IPS-NIHi7 (cell line): ENCODE measurements at regions not wholly inside any gene's neighbourhood (a gene's known extent, or its start where the extent isn't known, plus 50 kb on each side); places are given as distances from the start of the nearest gene placed in this dataset.
A peak's percentile ranks its signal among the peaks of the same experiment; 100 is the strongest.

Experiments
- DNase-seq: peaks from one replicate; pipeline ENCODE4 v3.0.0; 2012; ENCODE audit warnings: mixed read lengths; ENCODE audit errors: extremely low spot score

DNA sequence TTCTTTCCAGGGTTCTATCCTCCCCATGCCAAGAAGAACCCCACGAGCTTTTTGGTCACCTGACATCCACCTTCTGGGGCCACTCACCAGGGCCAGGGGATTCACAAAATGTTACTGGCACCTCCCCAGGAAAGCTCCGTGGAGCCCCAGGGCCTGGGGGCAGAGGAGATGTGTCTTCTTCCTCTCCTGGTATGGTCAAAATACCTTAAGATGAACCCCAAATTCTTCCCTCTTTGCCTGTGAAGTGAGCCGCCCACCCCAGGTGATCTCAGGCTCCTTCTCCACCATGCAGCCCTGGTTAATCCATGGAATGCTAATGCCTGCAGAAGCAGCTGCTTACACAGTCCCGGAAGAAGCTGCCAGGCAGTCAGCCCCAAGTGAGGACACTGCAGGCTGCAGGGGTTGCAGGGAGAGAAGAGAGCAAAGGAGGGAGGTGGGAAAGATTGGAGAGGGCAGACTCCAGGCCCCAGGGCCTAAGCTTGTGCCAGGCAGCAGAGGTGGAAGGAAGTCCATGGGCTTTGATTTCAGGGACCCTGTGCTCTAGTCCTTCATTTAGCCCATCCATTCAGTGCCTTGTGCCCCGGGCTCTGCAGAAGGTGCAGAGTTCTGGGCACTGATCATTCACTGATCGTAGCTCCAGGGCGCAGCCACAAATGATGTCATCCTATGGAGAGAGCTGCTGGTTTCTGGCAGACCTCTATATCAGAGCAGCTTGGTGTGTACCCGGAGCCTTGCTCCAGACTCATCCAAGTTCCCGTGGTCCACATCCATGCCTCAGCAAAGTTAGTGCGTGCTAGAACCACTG lies 127.9 kb upstream of the NECTIN1 start:
- DNase-seq: no peak

DNA sequence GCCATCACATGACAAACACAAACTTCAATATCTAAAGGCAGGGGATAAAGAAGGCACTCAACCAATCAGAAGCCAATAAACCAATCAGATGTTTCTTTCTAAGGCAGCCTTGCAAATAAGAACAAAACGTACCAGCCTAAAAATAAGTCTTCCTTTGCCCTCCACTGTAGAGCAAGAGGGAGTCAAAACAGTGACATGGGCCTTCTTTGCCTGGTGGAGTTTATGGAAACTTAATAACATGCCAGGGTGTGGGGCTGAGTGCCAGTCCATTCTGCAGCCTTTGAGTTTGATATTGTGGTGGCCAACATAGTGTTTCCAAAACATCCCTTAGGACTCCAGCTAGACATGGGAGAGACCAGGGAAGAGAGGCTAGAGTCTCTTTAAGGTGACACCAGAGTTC lies 126.1 kb upstream of the NECTIN1 start:
- DNase-seq: no peak

DNA sequence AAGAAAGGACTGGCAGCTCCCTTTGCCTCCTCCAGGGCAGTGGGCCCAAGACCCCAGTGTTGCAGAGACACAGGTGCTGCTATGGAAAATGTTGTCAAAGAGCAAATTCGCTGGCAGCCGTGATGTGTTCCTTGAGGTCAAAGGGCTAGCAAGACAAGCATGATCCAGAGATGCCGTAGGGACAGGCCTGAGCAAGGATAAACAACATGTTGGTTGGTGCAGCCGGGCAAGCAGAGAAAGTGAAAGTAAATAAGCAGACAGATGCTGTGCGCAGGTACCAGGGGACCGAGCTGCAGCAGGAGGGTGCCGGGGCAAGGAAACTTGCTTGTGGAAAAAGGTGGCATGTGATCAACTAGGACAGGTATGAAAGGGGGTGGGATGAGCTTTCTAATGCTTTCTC lies 125.5 kb upstream of the NECTIN1 start:
- no peak for DNase-seq

DNA sequence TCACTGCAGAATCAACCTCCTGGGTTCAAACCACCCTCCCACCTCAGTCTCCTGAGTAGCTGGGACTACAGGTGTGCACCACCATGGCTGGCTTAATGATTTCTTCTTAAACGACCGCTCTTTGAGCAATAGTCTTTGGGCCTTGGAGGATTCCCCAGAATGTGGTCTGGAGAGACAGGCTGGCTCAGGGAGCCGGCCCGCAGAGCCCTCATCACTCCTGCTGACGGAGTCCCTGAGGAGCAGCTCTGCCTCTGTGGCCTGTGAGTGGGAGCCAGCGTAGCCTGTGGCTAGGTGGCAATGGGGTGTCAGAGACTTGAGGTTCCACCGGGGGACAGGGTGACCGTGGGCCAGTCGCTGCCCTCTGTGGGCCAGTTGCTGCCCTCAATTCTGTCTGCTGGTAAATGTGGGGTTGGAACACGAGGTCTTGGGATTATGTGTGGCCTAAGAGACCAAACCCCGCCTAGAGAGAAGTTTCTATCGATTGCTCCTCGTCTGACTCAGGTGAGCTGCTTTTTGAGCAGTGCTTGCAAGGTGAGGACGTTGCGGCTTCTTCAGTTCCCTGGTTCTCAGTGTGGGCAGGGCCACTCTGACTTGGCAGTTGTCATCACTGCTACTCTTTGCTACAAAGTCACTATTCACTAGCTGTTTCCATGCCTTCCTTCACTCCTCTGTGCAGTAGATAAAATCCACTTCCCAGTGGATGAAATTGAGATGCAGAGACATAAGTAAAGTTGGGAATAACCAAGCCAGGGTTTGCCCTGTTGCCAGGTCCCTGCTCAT lies 124.8 kb upstream of the NECTIN1 start:
- no peak for DNase-seq

DNA sequence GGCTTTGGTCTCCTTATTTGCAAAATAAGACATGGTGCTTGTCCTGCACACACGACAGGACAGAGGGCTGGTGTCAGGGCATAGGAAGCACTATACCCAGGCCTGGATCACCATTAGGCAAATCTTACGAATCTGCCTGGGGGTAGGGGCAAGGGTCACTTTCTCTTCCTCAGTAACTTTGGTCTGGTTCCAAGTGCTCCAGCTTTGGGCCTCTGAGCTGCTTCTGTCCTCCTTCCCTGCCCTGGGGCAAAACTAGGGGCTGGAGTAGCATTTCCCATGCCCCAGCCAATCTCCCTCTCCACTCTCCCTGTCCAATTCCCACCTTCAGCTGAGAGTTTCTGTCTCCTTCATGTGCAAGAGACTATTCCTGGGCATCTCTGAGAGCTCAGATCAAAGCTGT lies 123.7 kb upstream of the NECTIN1 start:
- DNase-seq: no peak

DNA sequence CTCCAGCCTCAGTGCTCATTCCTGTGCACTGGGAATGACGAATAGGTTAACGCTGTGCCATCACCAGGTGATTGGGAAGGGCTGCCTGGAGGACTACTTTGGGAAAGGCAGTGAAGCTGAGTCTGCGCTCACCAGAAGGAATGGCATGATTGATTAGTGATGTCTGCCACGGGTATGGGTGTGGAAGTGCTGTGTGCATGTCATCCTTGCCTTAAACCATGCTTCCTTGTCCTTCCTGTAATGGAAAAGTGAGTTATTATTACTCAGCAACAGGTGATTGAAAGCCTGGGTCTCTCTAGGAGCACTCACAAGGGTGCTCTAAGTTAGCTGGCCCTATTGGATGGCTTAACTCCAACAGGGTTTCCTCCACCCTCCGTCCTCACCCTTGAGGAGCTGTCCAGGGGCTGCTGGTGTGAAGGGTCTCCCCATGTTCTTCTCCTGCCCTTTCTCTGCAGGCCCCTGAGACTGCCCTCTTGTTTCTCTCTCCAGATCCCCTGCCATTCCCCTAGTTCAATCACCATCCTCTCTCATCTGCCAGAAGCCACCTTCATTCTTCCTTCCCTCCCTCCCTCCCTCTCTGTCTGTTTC lies 121.9 kb upstream of the NECTIN1 start:
- DNase-seq: no peak

DNA sequence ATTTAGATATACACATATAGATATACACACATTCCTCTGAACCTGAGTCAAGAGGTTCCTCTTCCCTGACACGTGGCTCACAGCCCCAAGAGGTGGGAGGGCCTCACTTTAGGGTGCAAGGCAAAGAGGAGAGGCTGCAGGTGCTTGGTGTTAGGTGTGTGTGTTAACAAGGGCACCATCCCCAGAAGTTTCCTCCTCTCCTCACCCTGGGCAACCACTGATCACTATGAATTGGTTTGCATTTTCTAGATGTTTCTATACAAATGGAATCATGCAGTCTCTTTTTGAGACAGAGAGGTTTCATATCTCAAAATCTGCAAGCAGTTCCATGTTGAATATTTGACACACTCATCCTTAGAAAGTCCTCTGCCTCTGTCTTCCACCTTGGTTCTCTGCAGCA lies 120.9 kb upstream of the NECTIN1 start:
- DNase-seq: no peak

DNA sequence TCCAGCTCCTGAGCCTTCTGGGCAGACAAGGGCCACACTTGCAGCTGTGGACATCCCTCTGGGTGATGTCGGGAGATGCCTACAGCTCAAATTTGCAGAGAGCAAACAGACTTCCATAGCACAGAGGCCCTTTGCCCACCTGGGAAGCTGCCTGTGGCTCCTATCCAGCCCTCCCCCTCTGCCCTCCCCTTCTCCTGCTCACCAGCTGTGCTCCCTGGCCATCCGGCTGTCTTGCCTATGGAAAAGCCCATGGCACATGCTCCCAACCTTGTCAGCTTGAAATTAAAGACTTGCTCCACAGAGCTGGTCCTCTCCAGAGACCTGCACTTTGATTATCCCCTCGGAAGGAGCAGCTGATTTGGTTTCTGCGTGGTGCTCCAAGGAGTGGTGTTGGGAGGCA lies 118.9 kb upstream of the NECTIN1 start:
- no peak for DNase-seq

DNA sequence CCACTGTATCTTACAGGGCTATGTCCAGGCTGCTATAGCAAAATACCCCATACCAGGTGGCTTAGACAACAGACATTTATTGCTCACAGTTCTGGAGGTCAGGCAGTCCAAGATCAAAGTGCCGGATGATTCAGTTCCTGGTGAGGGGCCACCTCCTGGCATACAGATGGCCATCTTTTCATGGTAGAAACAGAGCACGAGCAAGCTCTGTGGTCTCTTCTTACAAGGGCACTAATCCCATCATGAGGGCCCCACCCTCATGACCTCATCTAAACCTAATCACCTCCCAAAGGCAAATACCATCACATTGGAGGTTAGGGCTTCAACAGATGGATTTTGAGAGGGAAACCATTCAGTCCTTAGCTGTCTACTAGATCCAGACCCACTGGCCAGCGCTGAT lies 117.4 kb upstream of the NECTIN1 start:
- no peak for DNase-seq

DNA sequence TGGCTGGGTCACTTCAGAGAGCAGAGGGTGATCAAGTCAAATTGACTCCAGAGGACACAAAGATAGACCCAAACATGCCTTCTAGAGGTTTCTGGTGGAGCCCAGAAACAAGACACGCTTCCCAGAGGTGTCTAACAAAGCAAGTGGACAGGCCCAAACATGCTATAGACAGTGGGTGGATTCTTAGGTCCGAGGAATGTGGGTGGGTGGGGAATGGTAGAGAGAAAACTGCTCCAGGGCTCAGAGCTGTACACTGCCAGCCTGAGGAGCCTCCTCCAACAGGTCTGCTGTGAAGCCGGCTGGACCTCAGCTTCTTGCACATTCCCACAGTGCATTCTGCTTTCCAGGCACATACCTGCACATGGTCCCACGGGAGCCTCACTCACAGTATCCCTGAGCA lies 116.8 kb upstream of the NECTIN1 start:
- DNase-seq: no peak

DNA sequence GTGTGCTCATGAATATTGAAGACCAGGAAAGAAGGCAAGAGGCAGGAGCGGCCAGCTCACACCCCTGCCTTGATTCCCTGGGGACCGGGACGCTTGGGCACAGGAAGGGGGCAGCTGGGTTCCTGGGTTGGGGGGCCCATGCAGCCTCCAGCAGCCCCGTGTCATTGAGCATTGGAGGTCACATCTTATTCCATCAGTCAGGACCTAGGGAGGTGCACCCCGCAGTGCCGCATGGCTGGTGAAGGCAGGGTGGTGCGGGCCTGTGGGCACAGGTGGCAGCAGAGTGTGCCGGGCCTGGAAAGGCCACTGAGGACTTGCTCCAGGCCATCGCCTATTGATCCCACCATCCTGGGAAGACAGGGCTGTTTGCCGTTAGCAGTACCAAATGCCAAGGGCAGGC lies 116.3 kb upstream of the NECTIN1 start:
- DNase-seq: no peak

DNA sequence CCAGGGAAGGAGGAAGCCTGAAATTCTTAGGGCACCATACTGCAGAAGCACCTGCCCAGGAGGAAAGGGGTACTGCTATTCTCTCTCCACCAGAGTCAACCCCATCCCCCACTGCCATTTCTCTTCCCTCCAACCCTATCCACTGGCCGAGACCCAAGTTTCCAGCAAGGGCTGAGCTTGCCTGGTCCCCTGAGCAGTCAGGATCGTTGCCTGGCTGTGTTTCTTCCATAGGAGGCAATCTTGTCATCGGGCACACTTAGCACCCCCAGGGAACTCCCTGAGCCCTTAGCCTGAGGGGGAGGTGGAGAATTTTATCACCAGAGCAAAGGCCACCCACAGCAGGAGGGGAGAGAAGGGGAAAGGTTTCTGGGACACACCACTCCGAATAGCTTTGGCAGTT lies 115.8 kb upstream of the NECTIN1 start:
- DNase-seq: no peak

DNA sequence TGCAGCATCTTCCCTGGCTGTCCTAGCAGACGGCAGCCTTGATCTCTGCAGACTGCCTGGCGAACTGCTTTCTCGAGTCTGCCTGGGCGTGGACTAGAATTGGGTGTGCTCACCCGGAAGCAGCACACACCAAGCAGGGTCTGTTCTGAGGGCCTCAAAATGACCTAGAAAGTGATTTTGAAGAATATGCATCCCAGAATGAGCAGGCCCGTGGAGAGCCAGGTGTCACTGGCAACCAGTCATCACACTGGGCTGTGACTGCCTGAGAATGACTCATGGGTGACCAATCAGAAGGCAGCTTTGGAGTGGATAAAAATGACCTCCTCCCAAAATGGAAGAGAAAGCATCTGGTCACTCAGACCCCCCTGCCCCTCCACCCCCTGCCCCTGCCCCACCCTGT lies 114.9 kb upstream of the NECTIN1 start:
- no peak for DNase-seq

DNA sequence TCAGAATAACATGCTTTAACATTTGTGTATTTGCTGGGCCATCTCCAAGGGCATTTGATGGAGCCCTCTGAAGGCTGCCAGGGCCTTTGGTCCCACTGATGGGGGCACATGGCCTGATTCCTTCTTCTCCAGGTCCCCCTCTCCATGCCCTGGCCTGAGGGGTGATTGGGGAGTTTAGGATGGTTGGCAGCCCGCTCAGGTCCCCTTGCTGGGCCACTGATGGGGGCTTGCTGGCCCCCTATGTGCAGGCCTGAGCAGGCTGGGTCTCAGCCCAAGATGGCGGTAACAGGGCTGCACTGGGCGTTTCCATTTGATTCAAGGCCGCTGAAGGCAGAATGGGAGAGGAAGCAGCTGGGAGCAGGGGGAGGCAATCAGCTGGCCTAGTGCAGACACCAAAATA lies 113.7 kb upstream of the NECTIN1 start:
- no peak for DNase-seq

DNA sequence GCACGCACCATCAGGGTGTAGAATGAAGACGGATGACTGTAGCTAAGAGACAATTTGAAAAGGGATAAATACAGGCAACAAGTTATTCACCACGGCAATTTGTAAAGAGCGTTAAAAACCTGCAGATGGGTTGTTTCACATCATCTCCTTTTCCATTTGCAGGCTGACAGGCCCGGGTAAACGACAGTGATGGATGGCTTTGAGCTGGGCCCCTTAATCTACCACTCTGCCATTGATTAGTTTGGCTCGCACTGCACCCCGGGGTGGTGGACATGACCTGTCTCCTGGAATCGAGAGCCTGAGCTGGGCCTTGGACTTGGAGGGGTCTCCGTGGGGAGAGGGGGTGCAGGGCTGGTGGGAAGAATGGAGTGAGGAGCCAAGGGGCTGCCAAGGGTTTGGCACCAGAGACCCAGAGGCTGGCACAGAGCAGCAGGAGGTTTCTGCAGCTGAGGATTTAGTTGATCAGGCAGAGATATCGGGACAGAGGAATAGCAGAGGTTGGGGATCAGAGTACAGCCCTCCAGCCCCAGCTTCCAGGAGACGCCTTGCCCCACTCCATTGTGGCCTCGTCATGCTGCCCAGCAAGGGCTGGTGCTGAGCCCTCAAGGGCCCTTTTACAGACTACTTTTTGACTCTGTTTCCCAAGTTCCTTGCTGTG lies 110.6 kb upstream of the NECTIN1 start:
- peak; percentile 51 for DNase-seq

DNA sequence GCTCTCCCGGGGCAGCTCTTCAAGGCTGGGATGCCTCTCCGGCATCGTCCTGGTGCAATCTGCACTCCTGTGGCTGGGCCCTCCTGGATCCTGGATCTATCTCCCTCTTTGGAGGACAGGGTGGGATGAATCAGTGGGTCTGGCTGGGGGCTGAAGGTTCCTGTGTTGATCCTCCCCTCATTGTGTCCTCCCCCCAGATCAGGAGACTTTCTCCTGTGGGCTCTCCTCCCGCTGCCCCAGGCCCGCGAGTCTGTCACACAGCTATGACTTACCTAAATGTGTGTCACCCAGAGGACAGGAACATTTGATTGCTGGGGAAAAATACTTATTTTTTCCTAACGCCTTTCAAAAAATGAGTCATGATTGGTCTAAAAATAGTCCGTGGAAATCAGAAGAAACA lies 106.8 kb upstream of the NECTIN1 start:
- no peak for DNase-seq

DNA sequence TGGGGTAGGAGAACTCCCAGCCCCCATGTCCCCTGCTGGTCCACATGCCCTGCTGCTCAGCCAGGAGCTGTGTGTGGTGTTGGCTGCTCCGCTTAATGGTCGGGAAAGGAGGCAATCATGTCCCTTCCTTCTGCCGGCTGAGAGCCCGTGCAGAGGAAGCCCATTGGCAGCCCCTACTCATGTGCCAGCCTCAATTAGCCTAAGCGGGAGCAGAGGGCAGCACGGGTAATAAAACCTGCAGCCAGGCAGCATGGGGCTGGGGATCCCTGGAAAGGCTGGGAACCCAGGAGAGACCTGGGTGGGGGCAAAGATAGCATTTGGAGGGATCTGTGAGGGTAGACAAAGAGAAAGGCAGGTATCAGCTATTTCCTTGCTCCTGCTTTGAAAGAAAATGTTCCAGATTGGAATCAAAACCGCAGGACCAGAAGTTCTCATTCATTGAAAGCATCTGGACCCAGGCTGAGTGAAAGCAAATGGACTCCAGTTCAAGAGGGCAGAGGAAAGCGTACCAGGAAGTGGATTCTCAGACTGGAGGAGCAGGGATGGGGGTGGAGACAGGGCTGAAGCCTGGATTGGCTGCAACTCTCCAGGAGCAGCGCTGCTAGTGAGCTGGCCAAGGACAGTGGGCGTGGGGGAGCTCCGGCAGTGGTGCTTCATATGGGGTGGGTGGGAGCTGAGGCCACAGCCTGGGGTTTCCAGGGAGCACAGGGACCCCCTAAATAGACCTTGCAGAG lies 103.4 kb upstream of the NECTIN1 start:
- peak; percentile 75 for DNase-seq

DNA sequence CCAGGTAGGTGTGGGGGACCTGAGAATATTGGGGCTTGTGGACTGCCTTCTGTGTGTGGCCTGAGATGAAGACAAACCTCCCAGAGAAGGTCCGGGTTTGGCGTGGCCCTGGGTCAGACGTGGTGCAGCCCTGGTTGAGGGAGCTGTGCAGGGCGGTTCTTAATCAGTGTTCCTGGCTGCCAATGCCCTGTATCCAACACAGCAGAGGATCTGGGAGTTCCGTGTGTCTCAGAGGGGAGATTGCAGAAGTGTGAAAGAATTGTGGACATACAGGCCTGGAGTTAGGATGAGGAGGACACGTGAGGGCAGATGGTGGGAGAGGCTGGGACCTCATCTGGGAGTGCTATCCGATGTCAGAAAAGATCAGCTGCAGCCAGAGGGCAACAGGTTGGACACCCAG lies 102.0 kb upstream of the NECTIN1 start:
- no peak for DNase-seq

DNA sequence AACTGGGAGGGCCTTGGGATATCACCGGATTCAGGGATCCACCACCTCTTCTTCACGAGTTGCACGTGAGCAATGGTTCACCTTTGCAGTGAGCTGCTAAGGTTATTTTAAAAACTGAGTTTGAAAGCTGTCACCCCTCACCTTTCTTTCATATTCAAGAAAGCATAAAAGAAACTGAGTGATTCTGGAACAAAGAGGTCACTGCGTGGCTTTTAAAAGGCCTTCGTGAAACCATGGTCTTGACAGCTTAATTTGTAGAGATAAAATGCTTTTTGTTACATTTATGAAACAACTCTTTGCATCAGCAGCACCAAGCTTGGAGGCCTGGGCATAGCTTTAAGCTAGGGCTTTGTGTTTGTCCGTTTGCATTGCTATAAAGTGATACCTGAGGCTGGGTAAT lies 101.4 kb upstream of the NECTIN1 start:
- no peak for DNase-seq

DNA sequence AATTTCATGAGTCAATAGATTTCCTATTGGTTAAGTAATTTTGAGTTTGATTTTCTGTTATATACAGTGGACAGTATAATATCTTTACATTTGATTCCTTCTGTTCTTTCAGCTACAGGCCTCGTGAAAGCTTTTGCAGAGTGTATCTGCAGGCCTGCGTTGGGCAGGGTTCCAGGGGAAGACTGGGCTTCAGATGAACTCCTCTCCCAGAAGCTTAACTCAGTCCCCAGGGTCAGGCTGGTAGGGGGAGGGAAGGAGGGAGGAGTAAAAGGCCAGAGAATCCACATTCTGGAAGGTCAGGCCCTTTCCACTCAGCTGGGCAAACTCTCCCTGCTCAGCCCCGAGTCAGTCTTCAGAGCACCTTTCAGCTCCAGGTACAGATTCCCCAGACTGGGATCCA lies 100.4 kb upstream of the NECTIN1 start:
- DNase-seq: no peak

DNA sequence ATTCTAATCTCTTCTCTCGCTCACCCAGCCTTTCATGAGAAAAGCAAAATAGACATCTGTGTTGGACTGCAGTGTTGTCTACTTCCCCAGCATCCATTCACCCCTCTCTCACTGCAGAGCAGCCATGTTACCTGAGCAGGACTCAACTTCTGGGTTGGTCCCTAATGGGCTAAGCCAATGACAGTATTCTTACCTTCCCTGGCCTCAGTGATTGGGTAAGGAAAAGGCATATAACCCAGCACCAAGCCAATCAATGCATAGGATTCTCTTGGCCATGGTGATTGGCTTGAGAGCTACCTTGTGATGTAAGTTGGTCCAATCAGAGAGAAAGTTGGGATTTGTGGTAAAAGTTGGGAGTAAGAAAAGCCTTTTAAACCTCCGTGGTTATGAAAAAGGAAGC lies 99.8 kb upstream of the NECTIN1 start:
- no peak for DNase-seq

DNA sequence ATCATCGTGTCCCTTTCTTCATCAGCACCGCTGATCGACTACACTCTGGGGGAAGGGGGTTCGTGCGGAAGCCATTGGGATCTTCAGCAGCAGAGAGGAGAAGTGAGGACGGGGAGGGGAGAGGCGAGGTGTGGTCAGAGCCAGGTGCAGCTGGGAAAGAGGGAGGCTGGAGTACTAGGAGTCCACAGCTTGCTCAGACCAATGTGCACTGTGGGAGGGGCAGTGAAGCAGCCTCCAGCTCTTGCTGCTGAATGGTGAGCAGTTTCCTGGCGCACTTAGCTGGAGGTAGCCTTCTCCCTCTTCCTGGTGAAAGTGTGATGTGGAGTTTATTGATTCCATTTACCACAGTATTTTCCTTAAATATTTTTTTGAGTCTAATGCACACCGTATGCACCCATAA lies 99.0 kb upstream of the NECTIN1 start:
- DNase-seq: no peak
